GM12878 (cell line): ENCODE measurements at regions not wholly inside any gene's neighbourhood (a gene's known extent, or its start where the extent isn't known, plus 50 kb on each side); places are given as distances from the start of the nearest gene placed in this dataset.

ENCODE experiments used
- BCLAF1 ChIP-seq: fragments of 450-650 bp; IDR thresholded peaks from 2 replicates; pipeline ENCODE4 v1.6.1; 2017; ENCODE audit warnings: antibody characterized with exemption, mild to moderate bottlenecking, moderate library complexity
- BHLHE40 ChIP-seq, 2 experiments: fragments of 450-650 bp in 1 of 2; IDR thresholded peaks; 2 replicates each; pipeline ENCODE4 v1.6.1; 2011 to 2017; ENCODE audit warnings: low read depth in 2 of 2, borderline replicate concordance in 1 of 2, improper control_type of control experiment in 1 of 2, low read length in 1 of 2, mild to moderate bottlenecking in 1 of 2
- CTCF ChIP-seq, 3 experiments: IDR thresholded peaks in 2 of 3; conservative IDR thresholded peaks in 1 of 3; 2 replicates each; pipeline ENCODE4 v1.5.1; 2011; ENCODE audit warnings: low read depth in 3 of 3, low read length in 3 of 3, mild to moderate bottlenecking in 3 of 3, control low read depth in 2 of 3, moderate library complexity in 2 of 3, inconsistent platforms in 1 of 3, mixed read lengths in 1 of 3; ENCODE audit not compliant: control insufficient read depth in 2 of 3, insufficient read depth in 1 of 3; ENCODE audit errors: extremely low read depth in 1 of 3
- FOXM1 ChIP-seq: IDR thresholded peaks from 2 replicates; pipeline ENCODE4 v1.6.1; 2012; ENCODE audit warnings: low read depth, mild to moderate bottlenecking, inconsistent platforms, low read length, moderate library complexity
- MTA2 ChIP-seq: fragments of 450-650 bp; IDR thresholded peaks from 2 replicates; pipeline ENCODE4 v1.6.1; 2016; ENCODE audit warnings: low read depth, mild to moderate bottlenecking, moderate library complexity
- NFYA ChIP-seq: IDR thresholded peaks from 2 replicates; pipeline ENCODE4 v1.6.1; 2011; ENCODE audit warnings: low read depth, mild to moderate bottlenecking, low read length, improper control_type of control experiment, borderline replicate concordance
- NR2C2 ChIP-seq: IDR thresholded peaks from 2 replicates; pipeline ENCODE4 v1.6.1; 2011; ENCODE audit warnings: borderline replicate concordance, low read depth; ENCODE audit not compliant: control insufficient read depth, insufficient read length
- NRF1 ChIP-seq: conservative IDR thresholded peaks from 2 replicates; pipeline ENCODE4 v1.6.1; 2011; ENCODE audit warnings: mild to moderate bottlenecking, low read depth, low read length, improper control_type of control experiment
- PKNOX1 ChIP-seq: fragments of 450-650 bp; IDR thresholded peaks from 2 replicates; pipeline ENCODE4 v1.6.1; 2016; ENCODE audit warnings: mild to moderate bottlenecking
- REST ChIP-seq: IDR thresholded peaks from 2 replicates; pipeline ENCODE4 v1.6.1; 2012; ENCODE audit warnings: mild to moderate bottlenecking, low read depth, low read length
- RUNX3 ChIP-seq: IDR thresholded peaks from 2 replicates; pipeline ENCODE4 v1.6.1; 2012; ENCODE audit warnings: low read length, inconsistent platforms
- SUZ12 ChIP-seq: fragments of 200-600 bp; sonication (generic); IDR thresholded peaks from one replicate; pipeline ENCODE4 v1.6.1; 2018; ENCODE audit warnings: antibody characterized with exemption, mild to moderate bottlenecking; ENCODE audit not compliant: unreplicated experiment
- TARDBP ChIP-seq: IDR thresholded peaks from 2 replicates; pipeline ENCODE4 v1.6.1; 2016; ENCODE audit warnings: borderline replicate concordance
- ZBED1 ChIP-seq: IDR thresholded peaks from 2 replicates; pipeline ENCODE4 v1.6.1; 2016; ENCODE audit warnings: borderline replicate concordance

- no peak for TF ChIP-seq CTCF (IDR thresholded peaks at IDR 0.05 in 2 of 3, conservative IDR thresholded peaks at IDR 0.05 in 1 of 3; ENCODE audit: control insufficient read depth in 2 of 3, extremely low read depth in 1 of 3, insufficient read depth in 1 of 3, low read depth in 3 of 3, low read length in 3 of 3)
- no peak for TF ChIP-seq TARDBP
- no peak for TF ChIP-seq NRF1
- TF ChIP-seq FOXM1 = no peak
- no peak for TF ChIP-seq BHLHE40 (IDR thresholded peaks at IDR 0.05; ENCODE audit: borderline replicate concordance in 1 of 2, low read depth in 2 of 2, low read length in 1 of 2)
- TF ChIP-seq PKNOX1 = no peak
- no peak for TF ChIP-seq BCLAF1
- no peak for TF ChIP-seq NR2C2
- TF ChIP-seq REST = no peak
- TF ChIP-seq SUZ12 = no peak
- no peak for TF ChIP-seq RUNX3
- no peak for TF ChIP-seq MTA2
- TF ChIP-seq NFYA = no peak
- TF ChIP-seq ZBED1 = no peak
These were observed 851.3 kb downstream of the TBC1D22A start for GRCh38 chr22:47613606-47614350.
